ENCODE measurements at regions not wholly inside any gene's neighbourhood (a gene's known extent, or its start where the extent isn't known, plus 50 kb on each side); places are given as distances from the start of the nearest gene placed in this dataset.

GRCh38 chr10:14438057-14438456 is 107.3 kb upstream of the FRMD4A start:
- no peak for TF ChIP-seq CTCF (IDR thresholded peaks at IDR 0.05)
- no peak for TF ChIP-seq POLR2A (IDR thresholded peaks at IDR 0.05)
- no peak for TF ChIP-seq EP300 (IDR thresholded peaks at IDR 0.05)
- TF ChIP-seq POLR2AphosphoS5 (IDR thresholded peaks at IDR 0.05): no peak
- 14 to 35% (median 26%) methylated on average over 1 of the region's 1 CpG for WGBS, 5 donors

GRCh38 chr10:14435976-14436632 is 105.4 kb upstream of the FRMD4A start:
- intact Hi-C loops (cut with DNase I; ENCODE audit: low total_unique reads): no loop called here
- no peak overlapping the region for H3K27ac ChIP-seq
- H3K4me3 ChIP-seq: no peak overlapping the region
- H3K36me3 ChIP-seq: no peaks in the 10 kb centered on the region
- no peaks in the 10 kb centered on the region for H3K9me3 ChIP-seq
- WGBS, 5 donors: 59 to 71% (median 66%) methylated on average over 7 of the region's 7 CpGs
- TF ChIP-seq CTCF (IDR thresholded peaks at IDR 0.05): no peak
- no peak for TF ChIP-seq POLR2A (IDR thresholded peaks at IDR 0.05)
- no peak for TF ChIP-seq EP300 (IDR thresholded peaks at IDR 0.05)
- TF ChIP-seq POLR2AphosphoS5 (IDR thresholded peaks at IDR 0.05): no peak
- no peaks in the 10 kb centered on the region for H3K4me1 ChIP-seq
- no peaks in the 10 kb centered on the region for H3K27me3 ChIP-seq
- DNase-seq: no peak

More at GRCh38 chr10:14438057-14438456, 107.3 kb upstream of the FRMD4A start:
- intact Hi-C loops (cut with DNase I; ENCODE audit: low total_unique reads): no loop called here
- H3K36me3 ChIP-seq: no peaks in the 10 kb centered on the region
- no peaks in the 10 kb centered on the region for H3K27me3 ChIP-seq
- no peak overlapping the region for H3K4me3 ChIP-seq
- H3K27ac ChIP-seq: no peak overlapping the region
- H3K4me1 ChIP-seq: no peaks in the 10 kb centered on the region
- H3K9me3 ChIP-seq: no peaks in the 10 kb centered on the region
- no peak for DNase-seq

- Histone ChIP-seq H3K27ac (no peak overlapping the region), H3K9me3 (no peaks in the 10 kb centered on the region), H3K4me1 (no peaks in the 10 kb centered on the region), H3K4me3 (no peak overlapping the region), H3K36me3 (no peaks in the 10 kb centered on the region), H3K27me3 (no peaks in the 10 kb centered on the region)
- WGBS, 5 donors: 60 to 77% (median 70%) methylated on average over 2 of the region's 2 CpGs
- intact Hi-C loops (cut with DNase I; ENCODE audit: low total_unique reads): no loop called here
- no peak for DNase-seq
- TF ChIP-seq POLR2A (IDR thresholded peaks at IDR 0.05): no peak
- no peak for TF ChIP-seq EP300 (IDR thresholded peaks at IDR 0.05)
- no peak for TF ChIP-seq POLR2AphosphoS5 (IDR thresholded peaks at IDR 0.05)
- TF ChIP-seq CTCF (IDR thresholded peaks at IDR 0.05): no peak
Observed at GRCh38 chr10:14433147-14433546, 102.4 kb upstream of the FRMD4A start.

- Histone ChIP-seq H3K27ac (no peak overlapping the region), H3K4me3 (no peak overlapping the region), H3K9me3 (no peaks in the 10 kb centered on the region), H3K4me1 (no peaks in the 10 kb centered on the region), H3K27me3 (no peaks in the 10 kb centered on the region), H3K36me3 (no peaks in the 10 kb centered on the region)
- intact Hi-C loops (cut with DNase I; ENCODE audit: low total_unique reads): no loop called here
- TF ChIP-seq EP300 (IDR thresholded peaks at IDR 0.05): no peak
- TF ChIP-seq POLR2AphosphoS5 (IDR thresholded peaks at IDR 0.05): no peak
- no peak for TF ChIP-seq POLR2A (IDR thresholded peaks at IDR 0.05)
- no peak for TF ChIP-seq CTCF (IDR thresholded peaks at IDR 0.05)
- DNase-seq: no peak
- 60 to 87% (median 71%) methylated on average over 4 of the region's 4 CpGs for WGBS, 5 donors
Observed at GRCh38 chr10:14431868-14432267, 101.1 kb upstream of the FRMD4A start.

Measured in stomach (tissue), 8 donors.